ENCODE measurements at regions not wholly inside any gene's neighbourhood (a gene's known extent, or its start where the extent isn't known, plus 50 kb on each side); places are given as distances from the start of the nearest gene placed in this dataset.

DNA sequence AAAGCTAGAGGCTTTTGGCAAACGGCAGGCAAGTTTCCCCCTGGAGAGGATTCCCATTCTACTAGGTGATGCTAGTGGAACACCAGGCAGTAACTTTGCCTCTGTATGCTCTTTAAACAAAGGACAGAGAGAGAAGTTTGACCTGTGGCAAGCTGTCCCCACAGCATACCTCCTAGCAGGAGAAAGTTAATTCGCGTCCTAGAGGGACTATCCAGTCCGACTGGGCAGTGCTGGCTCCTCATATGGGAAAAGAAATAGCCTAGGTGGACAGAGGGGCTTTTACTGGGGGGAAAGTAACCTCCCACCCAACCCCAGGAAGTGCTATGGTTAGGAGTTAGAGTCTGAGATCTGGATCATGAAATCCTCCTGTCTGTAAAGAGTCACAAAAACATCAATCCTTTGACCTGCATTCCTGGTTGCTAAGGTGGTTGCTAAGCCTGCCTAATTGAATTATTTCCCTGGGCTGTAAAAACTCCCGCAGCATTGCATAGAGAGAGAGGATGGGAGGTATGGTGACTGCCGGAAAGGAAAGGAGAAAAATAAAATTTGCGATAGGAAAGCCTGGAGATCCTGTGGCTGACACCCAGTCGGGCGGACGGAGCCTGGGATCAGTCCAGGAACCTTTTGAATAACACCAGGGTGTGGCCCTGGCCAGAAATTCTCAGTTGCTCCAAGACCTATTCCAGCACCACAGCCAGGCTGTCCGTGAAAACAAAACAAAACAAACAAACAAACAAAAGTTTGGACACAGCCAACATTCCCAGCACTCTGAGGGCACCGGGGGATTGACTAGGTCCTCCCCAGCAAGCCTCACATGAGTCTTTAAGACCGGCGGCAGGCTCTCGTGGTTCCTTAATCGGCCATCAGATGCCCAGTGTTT is 67.7 kb upstream of the ATP11B start:
- Histone ChIP-seq H3K36me3 (ENCODE audit: control insufficient read depth in 4 of 4, insufficient read depth in 4 of 4, low read length in 4 of 4) (no peaks in the 10 kb centered on the region), H3K9ac (ENCODE audit: insufficient read depth in 1 of 2, low read length in 2 of 2) (no peak overlapping the region), H3K4me3 (no peak overlapping the region), H3K4me1 (ENCODE audit: control insufficient read depth in 5 of 5, insufficient read depth in 5 of 5, low read length in 5 of 5) (peaks cover 0 to 7% (median 0%) of the 10 kb centered on the region in 5 donors), H3K9me3 (ENCODE audit: control insufficient read depth in 4 of 4, insufficient read depth in 3 of 4, low read length in 3 of 4) (no peaks in the 10 kb centered on the region), H3K27ac (ENCODE audit: low read depth in 1 of 2, low read length in 1 of 2) (no peak overlapping the region), H3K27me3 (ENCODE audit: control insufficient read depth in 3 of 3, insufficient read depth in 3 of 3, low read length in 2 of 3) (no peaks in the 10 kb centered on the region)
- WGBS, 2 donors: 62 to 75% methylated on average over 16 of the region's 16 CpGs
- TF ChIP-seq, protein P1, sequence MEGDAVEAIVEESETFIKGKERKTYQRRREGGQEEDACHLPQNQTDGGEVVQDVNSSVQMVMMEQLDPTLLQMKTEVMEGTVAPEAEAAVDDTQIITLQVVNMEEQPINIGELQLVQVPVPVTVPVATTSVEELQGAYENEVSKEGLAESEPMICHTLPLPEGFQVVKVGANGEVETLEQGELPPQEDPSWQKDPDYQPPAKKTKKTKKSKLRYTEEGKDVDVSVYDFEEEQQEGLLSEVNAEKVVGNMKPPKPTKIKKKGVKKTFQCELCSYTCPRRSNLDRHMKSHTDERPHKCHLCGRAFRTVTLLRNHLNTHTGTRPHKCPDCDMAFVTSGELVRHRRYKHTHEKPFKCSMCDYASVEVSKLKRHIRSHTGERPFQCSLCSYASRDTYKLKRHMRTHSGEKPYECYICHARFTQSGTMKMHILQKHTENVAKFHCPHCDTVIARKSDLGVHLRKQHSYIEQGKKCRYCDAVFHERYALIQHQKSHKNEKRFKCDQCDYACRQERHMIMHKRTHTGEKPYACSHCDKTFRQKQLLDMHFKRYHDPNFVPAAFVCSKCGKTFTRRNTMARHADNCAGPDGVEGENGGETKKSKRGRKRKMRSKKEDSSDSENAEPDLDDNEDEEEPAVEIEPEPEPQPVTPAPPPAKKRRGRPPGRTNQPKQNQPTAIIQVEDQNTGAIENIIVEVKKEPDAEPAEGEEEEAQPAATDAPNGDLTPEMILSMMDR (IDR thresholded peaks at IDR 0.05; ENCODE audit: control extremely low read depth, extremely low read depth): no peak
- ATAC-seq (ENCODE audit: insufficient read depth, low FRiP score): no peak
- no peak for DNase-seq

DNA sequence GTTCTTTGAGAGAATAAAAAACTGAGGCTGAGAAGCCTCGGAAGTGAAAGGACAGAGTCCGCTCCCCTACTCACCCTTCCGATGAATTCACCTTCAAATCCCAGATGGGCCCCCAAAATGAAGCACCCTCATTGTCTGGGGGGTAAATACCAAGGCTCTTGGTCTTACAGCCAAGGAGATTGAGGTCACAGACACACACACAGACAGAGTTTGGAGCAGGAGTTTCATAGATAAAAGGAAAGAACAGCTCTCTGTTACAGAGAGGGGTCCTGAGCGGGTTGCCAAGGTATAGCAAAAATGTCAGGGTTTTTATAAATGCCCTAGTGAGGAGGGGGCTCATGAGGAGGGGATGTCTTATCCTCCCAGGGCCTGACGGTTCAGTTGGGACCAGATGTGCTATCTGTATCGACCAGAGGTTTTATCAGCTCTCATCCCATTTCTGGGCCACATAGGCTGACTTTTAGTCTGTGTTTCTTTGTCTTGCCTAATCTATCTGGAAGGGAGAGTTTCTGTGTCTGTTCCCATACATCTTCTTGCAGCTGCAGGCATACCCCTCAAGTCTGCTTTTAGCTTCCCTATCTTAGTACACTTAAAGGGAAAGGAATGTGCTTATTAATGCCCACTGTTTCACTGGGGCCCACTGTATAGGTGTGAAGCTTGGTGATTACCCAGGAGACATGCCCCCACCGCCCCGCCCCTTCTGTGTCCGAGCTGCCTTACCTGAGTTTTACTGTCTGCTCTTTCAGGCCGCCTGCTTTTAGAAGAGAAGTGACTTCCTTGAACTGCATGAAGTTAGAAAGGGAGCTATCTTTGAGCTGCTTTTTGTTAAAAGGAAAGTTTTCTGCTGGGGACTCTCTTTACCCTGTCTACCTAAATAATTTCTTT is 66.8 kb upstream of the ATP11B start:
- DNase-seq (no peak), ATAC-seq (ENCODE audit: insufficient read depth, low FRiP score) (no peak)
- TF ChIP-seq, protein P1 (IDR thresholded peaks at IDR 0.05; ENCODE audit: control extremely low read depth, extremely low read depth): no peak
- H3K9me3 ChIP-seq (ENCODE audit: control insufficient read depth in 4 of 4, insufficient read depth in 3 of 4, low read length in 3 of 4): no peaks in the 10 kb centered on the region
- no peaks in the 10 kb centered on the region for H3K36me3 ChIP-seq (ENCODE audit: control insufficient read depth in 4 of 4, insufficient read depth in 4 of 4, low read length in 4 of 4)
- no peak overlapping the region for H3K9ac ChIP-seq (ENCODE audit: insufficient read depth in 1 of 2, low read length in 2 of 2)
- peaks cover 0 to 7% (median 0%) of the 10 kb centered on the region in 5 donors for H3K4me1 ChIP-seq (ENCODE audit: control insufficient read depth in 5 of 5, insufficient read depth in 5 of 5, low read length in 5 of 5)
- H3K4me3 ChIP-seq: no peak overlapping the region
- WGBS, 2 donors: 77 to 81% methylated on average over 10 of the region's 10 CpGs
- no peaks in the 10 kb centered on the region for H3K27me3 ChIP-seq (ENCODE audit: control insufficient read depth in 3 of 3, insufficient read depth in 3 of 3, low read length in 2 of 3)
- no peak overlapping the region for H3K27ac ChIP-seq (ENCODE audit: low read depth in 1 of 2, low read length in 1 of 2)

DNA sequence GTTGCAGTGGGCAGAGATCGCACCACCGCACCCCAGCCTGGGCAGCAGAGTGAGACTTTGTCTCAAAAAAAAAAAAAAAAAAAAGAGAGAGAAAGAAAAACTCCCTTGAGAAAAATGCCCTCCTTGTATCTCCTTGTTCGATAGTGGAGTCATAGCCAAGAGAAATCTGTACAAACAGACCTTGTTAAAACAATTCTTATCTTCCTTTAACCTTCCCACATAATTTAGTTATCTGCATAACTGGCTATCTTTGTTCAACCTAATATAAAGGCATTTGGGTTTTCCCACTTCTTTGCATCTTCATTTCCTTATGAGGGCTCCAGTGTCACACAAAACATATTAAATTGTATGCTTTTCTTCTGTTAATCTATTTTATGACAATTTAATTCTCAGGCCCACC is 65.1 kb upstream of the ATP11B start:
- Histone ChIP-seq H3K4me1 (ENCODE audit: control insufficient read depth in 5 of 5, insufficient read depth in 5 of 5, low read length in 5 of 5) (peaks cover 0 to 7% (median 0%) of the 10 kb centered on the region in 5 donors), H3K36me3 (ENCODE audit: control insufficient read depth in 4 of 4, insufficient read depth in 4 of 4, low read length in 4 of 4) (no peaks in the 10 kb centered on the region), H3K9ac (ENCODE audit: insufficient read depth in 1 of 2, low read length in 2 of 2) (no peak overlapping the region), H3K27ac (ENCODE audit: low read depth in 1 of 2, low read length in 1 of 2) (no peak overlapping the region), H3K9me3 (ENCODE audit: control insufficient read depth in 4 of 4, insufficient read depth in 3 of 4, low read length in 3 of 4) (no peaks in the 10 kb centered on the region), H3K4me3 (no peak overlapping the region), H3K27me3 (ENCODE audit: control insufficient read depth in 3 of 3, insufficient read depth in 3 of 3, low read length in 2 of 3) (no peaks in the 10 kb centered on the region)
- DNase-seq (no peak), ATAC-seq (ENCODE audit: insufficient read depth, low FRiP score) (no peak)
- WGBS, 2 donors: 97 to 99% methylated on average over 3 of the region's 3 CpGs
- TF ChIP-seq, protein P1 (IDR thresholded peaks at IDR 0.05; ENCODE audit: control extremely low read depth, extremely low read depth): no peak
